22Rv1 (cell line): ENCODE measurements at regions not wholly inside any gene's neighbourhood (a gene's known extent, or its start where the extent isn't known, plus 50 kb on each side); places are given as distances from the start of the nearest gene placed in this dataset.

ENCODE experiments used
- ZFX ChIP-seq: fragments of 450-650 bp; IDR thresholded peaks from 2 replicates; pipeline ENCODE4 v1.6.1; 2017; ENCODE audit warnings: antibody characterized with exemption, borderline replicate concordance
- TF ChIP-seq, protein P1 (sequence below): fragments of 450-650 bp; IDR thresholded peaks from 2 replicates; pipeline ENCODE4 v1.5.1; 2017; ENCODE audit warnings: mild to moderate bottlenecking

- TF ChIP-seq, protein P1, sequence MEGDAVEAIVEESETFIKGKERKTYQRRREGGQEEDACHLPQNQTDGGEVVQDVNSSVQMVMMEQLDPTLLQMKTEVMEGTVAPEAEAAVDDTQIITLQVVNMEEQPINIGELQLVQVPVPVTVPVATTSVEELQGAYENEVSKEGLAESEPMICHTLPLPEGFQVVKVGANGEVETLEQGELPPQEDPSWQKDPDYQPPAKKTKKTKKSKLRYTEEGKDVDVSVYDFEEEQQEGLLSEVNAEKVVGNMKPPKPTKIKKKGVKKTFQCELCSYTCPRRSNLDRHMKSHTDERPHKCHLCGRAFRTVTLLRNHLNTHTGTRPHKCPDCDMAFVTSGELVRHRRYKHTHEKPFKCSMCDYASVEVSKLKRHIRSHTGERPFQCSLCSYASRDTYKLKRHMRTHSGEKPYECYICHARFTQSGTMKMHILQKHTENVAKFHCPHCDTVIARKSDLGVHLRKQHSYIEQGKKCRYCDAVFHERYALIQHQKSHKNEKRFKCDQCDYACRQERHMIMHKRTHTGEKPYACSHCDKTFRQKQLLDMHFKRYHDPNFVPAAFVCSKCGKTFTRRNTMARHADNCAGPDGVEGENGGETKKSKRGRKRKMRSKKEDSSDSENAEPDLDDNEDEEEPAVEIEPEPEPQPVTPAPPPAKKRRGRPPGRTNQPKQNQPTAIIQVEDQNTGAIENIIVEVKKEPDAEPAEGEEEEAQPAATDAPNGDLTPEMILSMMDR = no peak
- TF ChIP-seq ZFX = no peak
Observed at GRCh38 chr12:105756961-105757360, 381.8 kb downstream of the NUAK1 start.
